A549 (cell line): ENCODE measurements at regions not wholly inside any gene's neighbourhood (a gene's known extent, or its start where the extent isn't known, plus 50 kb on each side); places are given as distances from the start of the nearest gene placed in this dataset.

Source experiments
- ATAC-seq, 2 experiments: fragments of 200-7000 bp in 1 of 2; fragments of >200 bp in 1 of 2; cut with Nextera tagmentation in 1 of 2; cut with Tn5 transposase in 1 of 2; 3 replicates each; pipeline versions ENCODE4 v1.8.0 to v1.9.1; 2018 to 2020; ENCODE audit warnings: mild to moderate bottlenecking in 1 of 2, moderate library complexity in 1 of 2
- CTCF ChIA-PET: fragments of 300-600 bp; sonication (Branson Sonifier 250); formaldehyde crosslinking; extraction: SDS; loops from one replicate; lab custom pipeline; 2021; ENCODE audit warnings: antibody characterized with exemption, inconsistent platforms; lab: Yijun Ruan, JAX
- POLR2A ChIA-PET: fragments of 350-600 bp; formaldehyde crosslinking; extraction: SDS; loops from one replicate; lab custom pipeline; 2021; ENCODE audit warnings: antibody characterized with exemption, inconsistent platforms; lab: Yijun Ruan, JAX
- DNase-seq, 2 experiments: peaks; one replicate each; pipeline versions ENCODE4 v3.0.0 to v3.0.0-alpha.2; 2011 to 2016; ENCODE audit warnings: low read depth in 1 of 2, low spot score in 1 of 2
- FAIRE-seq: peaks from 2 replicates; lab custom pipeline; 2011; peaks lifted over from hg19 to GRCh38; lab: Jason Lieb, UNC
- H3K27ac ChIP-seq, 2 experiments: fragments of >200 bp; sonication (Bioruptor Twin); formaldehyde crosslinking; 3 replicates each; pipeline ENCODE4 v1.5.1; 2016 to 2017
- H3K4me1 ChIP-seq: fragments of >200 bp; sonication (Bioruptor Twin); formaldehyde crosslinking; 3 replicates; pipeline ENCODE4 v1.6.1; 2016
- H3K4me2 ChIP-seq: fragments of >200 bp; sonication (Bioruptor Twin); formaldehyde crosslinking; 3 replicates; pipeline ENCODE4 v1.6.1; 2016
- H3K4me3 ChIP-seq: fragments of >200 bp; sonication (Bioruptor Twin); formaldehyde crosslinking; 3 replicates; pipeline ENCODE4 v1.5.1; 2016
- H3K9me3 ChIP-seq: fragments of >200 bp; sonication (Bioruptor Twin); formaldehyde crosslinking; 3 replicates; pipeline ENCODE4 v1.6.1; 2016
- ATOH8 ChIP-seq: fragments of 250-450 bp; sonication (Bioruptor Pico); IDR thresholded peaks from 2 replicates; pipeline ENCODE4 v1.5.0; 2020; ENCODE audit warnings: low read depth, mild to moderate bottlenecking, moderate library complexity
- CBX2 ChIP-seq: fragments of 200-600 bp; sonication (generic); IDR thresholded peaks from 2 replicates; pipeline ENCODE4 v1.6.1; 2016; ENCODE audit warnings: low read depth, mild to moderate bottlenecking, borderline replicate concordance
- CEBPB ChIP-seq, 2 experiments: fragments of >200 bp in 1 of 2; sonication (Bioruptor Twin) in 1 of 2; formaldehyde crosslinking in 1 of 2; IDR thresholded peaks; 2 replicates each; pipeline ENCODE4 v1.6.1; 2012 to 2016
- CHD2 ChIP-seq: fragments of 150-350 bp; IDR thresholded peaks from 2 replicates; pipeline ENCODE4 v1.6.1; 2014; ENCODE audit warnings: low read length; ENCODE audit not compliant: partially characterized antibody
- CHD4 ChIP-seq: fragments of 200-600 bp; sonication (generic); IDR thresholded peaks from 2 replicates; pipeline ENCODE4 v1.6.1; 2016; ENCODE audit warnings: antibody characterized with exemption, mild to moderate bottlenecking, borderline replicate concordance
- E2F6 ChIP-seq: IDR thresholded peaks from 2 replicates; pipeline ENCODE4 v1.6.1; 2012; ENCODE audit warnings: low read depth, borderline replicate concordance
- EP300 ChIP-seq, 2 experiments: fragments of >200 bp; sonication (Bioruptor Twin); formaldehyde crosslinking; IDR thresholded peaks; 2 replicates in 1 of 2; 3 replicates in 1 of 2; pipeline ENCODE4 v1.6.1; 2016 to 2017
- ESRRA ChIP-seq: fragments of 150-350 bp; IDR thresholded peaks from 2 replicates; pipeline ENCODE4 v1.6.1; 2014; ENCODE audit warnings: mild to moderate bottlenecking, low read length, borderline replicate concordance
- FOSB ChIP-seq: fragments of 250-450 bp; sonication (Bioruptor Pico); IDR thresholded peaks from 2 replicates; pipeline ENCODE4 v1.5.0; 2020; ENCODE audit warnings: mild to moderate bottlenecking, moderate library complexity
- FOSL2 ChIP-seq, 2 experiments: fragments of 450-650 bp in 1 of 2; fragments of >200 bp in 1 of 2; sonication (Bioruptor Twin) in 1 of 2; formaldehyde crosslinking; IDR thresholded peaks; 2 replicates each; pipeline versions ENCODE4 v1.5.0 to v1.6.1; 2016 to 2020; ENCODE audit warnings: mild to moderate bottlenecking in 1 of 2, moderate library complexity in 1 of 2
- GATA3 ChIP-seq: IDR thresholded peaks from 2 replicates; pipeline ENCODE4 v1.6.1; 2012; ENCODE audit warnings: borderline replicate concordance
- HDAC2 ChIP-seq: fragments of 200-600 bp; sonication (generic); IDR thresholded peaks from 2 replicates; pipeline ENCODE4 v1.6.1; 2016
- JUNB ChIP-seq: fragments of >200 bp; sonication (Bioruptor Twin); formaldehyde crosslinking; IDR thresholded peaks from 2 replicates; pipeline ENCODE4 v1.6.1; 2016
- KDM1A ChIP-seq: fragments of 200-600 bp; sonication (generic); IDR thresholded peaks from 2 replicates; pipeline ENCODE4 v1.6.1; 2016; ENCODE audit warnings: low read depth, mild to moderate bottlenecking
- KDM5A ChIP-seq: fragments of 200-600 bp; sonication (generic); IDR thresholded peaks from 2 replicates; pipeline ENCODE4 v1.6.1; 2016; ENCODE audit warnings: antibody characterized with exemption, mild to moderate bottlenecking
- MAFK ChIP-seq: fragments of 450-650 bp; IDR thresholded peaks from 2 replicates; pipeline ENCODE4 v1.6.1; 2014; ENCODE audit not compliant: partially characterized antibody
- MYC ChIP-seq: IDR thresholded peaks from 2 replicates; pipeline ENCODE4 v1.6.1; 2012; ENCODE audit warnings: mild to moderate bottlenecking, inconsistent platforms, low read length, improper control_type of control experiment, borderline replicate concordance
- NPAS2 ChIP-seq: fragments of 250-450 bp; sonication (Bioruptor Pico); IDR thresholded peaks from 2 replicates; pipeline ENCODE4 v1.8.0; 2022; ENCODE audit warnings: mild to moderate bottlenecking, moderate library complexity, borderline replicate concordance
- NR3C1 ChIP-seq: fragments of >200 bp; sonication (Bioruptor Twin); formaldehyde crosslinking; IDR thresholded peaks from 3 replicates; pipeline ENCODE4 v1.6.1; 2017
- RAD21 ChIP-seq, 2 experiments: fragments of >200 bp in 1 of 2; sonication (Bioruptor Twin) in 1 of 2; formaldehyde crosslinking in 1 of 2; IDR thresholded peaks in 1 of 2; conservative IDR thresholded peaks in 1 of 2; 2 replicates in 1 of 2; 3 replicates in 1 of 2; pipeline ENCODE4 v1.6.1; 2012 to 2018; ENCODE audit warnings: inconsistent platforms in 1 of 2
- RARB ChIP-seq: fragments of 250-450 bp; sonication (Bioruptor Pico); IDR thresholded peaks from 2 replicates; pipeline ENCODE4 v1.8.0; 2021; ENCODE audit warnings: mild to moderate bottlenecking, moderate library complexity
- SMC3 ChIP-seq: fragments of >200 bp; sonication (Bioruptor Twin); formaldehyde crosslinking; IDR thresholded peaks from 3 replicates; pipeline ENCODE4 v1.6.1; 2018; ENCODE audit warnings: inconsistent platforms
- SREBF2 ChIP-seq: fragments of 450-650 bp; IDR thresholded peaks from 2 replicates; pipeline ENCODE4 v1.6.1; 2014; ENCODE audit warnings: mild to moderate bottlenecking, moderate library complexity
- TFCP2L1 ChIP-seq: fragments of 250-450 bp; sonication (Bioruptor Pico); IDR thresholded peaks from 2 replicates; pipeline ENCODE4 v1.5.0; 2021; ENCODE audit warnings: mild to moderate bottlenecking
- ZC3H11A ChIP-seq: fragments of 450-650 bp; IDR thresholded peaks from 2 replicates; pipeline ENCODE4 v1.6.1; 2014; ENCODE audit warnings: antibody characterized with exemption, mild to moderate bottlenecking
- ZNF302 ChIP-seq: fragments of 250-450 bp; sonication (Bioruptor Pico); IDR thresholded peaks from 2 replicates; pipeline ENCODE4 v1.9.0; 2021; ENCODE audit warnings: inconsistent platforms, mild to moderate bottlenecking, moderate library complexity
- ZSCAN20 ChIP-seq: fragments of 250-450 bp; sonication (Bioruptor Pico); IDR thresholded peaks from 2 replicates; pipeline ENCODE4 v1.8.0; 2022; ENCODE audit warnings: mild to moderate bottlenecking, moderate library complexity
- WGBS: methylation state at CpG from one replicate; pipeline ENCODE4 v1.1.6; 2017; ENCODE audit errors: missing lambda C conversion rate; 5-methylcytosine and 5-hydroxymethylcytosine counted together
- TF ChIP-seq, protein P1 (sequence below): fragments of >200 bp; sonication (Bioruptor Twin); formaldehyde crosslinking; IDR thresholded peaks from 2 replicates; pipeline ENCODE4 v1.6.1; 2016
- TF ChIP-seq, protein P2 (sequence below): IDR thresholded peaks from 2 replicates; pipeline ENCODE4 v1.6.1; 2012

GRCh38 chr5:17388717-17389116 lies 109.3 kb upstream of the TAF11L2 start (continued):
- TF ChIP-seq E2F6 (no peak), SREBF2 (no peak)

DNA sequence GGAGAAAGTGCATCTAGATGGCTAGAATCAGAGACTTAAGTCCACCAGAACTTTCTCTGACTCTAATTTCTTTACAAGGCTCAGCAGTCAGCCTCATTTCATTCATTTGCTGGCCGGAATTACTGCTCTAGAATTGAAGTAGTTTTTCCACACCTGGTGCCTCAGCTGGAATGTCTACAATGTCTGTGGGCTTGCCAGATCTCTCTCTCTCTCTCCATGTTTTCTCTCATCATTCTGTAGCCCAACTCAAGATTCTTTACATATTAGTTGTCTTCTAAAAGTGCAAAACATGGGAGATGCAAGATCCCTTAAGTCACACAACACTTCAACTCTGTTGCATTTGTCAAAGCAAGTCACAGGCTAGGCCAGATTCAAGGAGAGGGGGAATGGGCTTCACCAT lies 103.9 kb upstream of the TAF11L2 start:
- FAIRE-seq = no peak
- no peak for DNase-seq
- CTCF ChIA-PET = interaction anchor here (2.2 kb wide), 1 partner anchor 9 kb away, joined by 7 read pairs; no protein-coding TSS in a partner anchor
- ATAC-seq = no peak
- 92% methylated on average over 1 of the region's 1 CpG for WGBS
- Histone ChIP-seq H3K4me3 (no peak overlapping the region), H3K9me3 (no peaks in the 10 kb centered on the region), H3K4me2 (no peak overlapping the region)
- POLR2A ChIA-PET = no interaction called here
- TF ChIP-seq CBX2 (no peak), HDAC2 (no peak), ZNF302 (CRISPR knock-in tag) (no peak), NPAS2 (CRISPR knock-in tag) (no peak), KDM5A (no peak), SREBF2 (no peak), NR3C1 (no peak), TFCP2L1 (CRISPR knock-in tag) (no peak), ZC3H11A (no peak), SMC3 (no peak), KDM1A (no peak), ZSCAN20 (no peak), MAFK (no peak)
- TF ChIP-seq, protein P1, sequence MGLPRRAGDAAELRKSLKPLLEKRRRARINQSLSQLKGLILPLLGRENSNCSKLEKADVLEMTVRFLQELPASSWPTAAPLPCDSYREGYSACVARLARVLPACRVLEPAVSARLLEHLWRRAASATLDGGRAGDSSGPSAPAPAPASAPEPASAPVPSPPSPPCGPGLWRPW = no peak
- TF ChIP-seq, protein P2, sequence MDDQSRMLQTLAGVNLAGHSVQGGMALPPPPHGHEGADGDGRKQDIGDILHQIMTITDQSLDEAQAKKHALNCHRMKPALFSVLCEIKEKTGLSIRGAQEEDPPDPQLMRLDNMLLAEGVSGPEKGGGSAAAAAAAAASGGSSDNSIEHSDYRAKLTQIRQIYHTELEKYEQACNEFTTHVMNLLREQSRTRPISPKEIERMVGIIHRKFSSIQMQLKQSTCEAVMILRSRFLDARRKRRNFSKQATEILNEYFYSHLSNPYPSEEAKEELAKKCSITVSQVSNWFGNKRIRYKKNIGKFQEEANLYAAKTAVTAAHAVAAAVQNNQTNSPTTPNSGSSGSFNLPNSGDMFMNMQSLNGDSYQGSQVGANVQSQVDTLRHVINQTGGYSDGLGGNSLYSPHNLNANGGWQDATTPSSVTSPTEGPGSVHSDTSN = no peak
- TF ChIP-seq, all 56 proteins: peak for 0
- Histone ChIP-seq H3K27ac (no peak overlapping the region), H3K4me1 (peaks cover 17% of the 10 kb centered on the region)

GRCh38 chr5:17395106-17395880 lies 102.7 kb upstream of the TAF11L2 start:
- 73% methylated on average over 5 of the region's 5 CpGs for WGBS
- FAIRE-seq (no peak), DNase-seq (no peak), ATAC-seq (no peak)
- TF ChIP-seq CHD2 = no peak
- H3K9me3 ChIP-seq = no peaks in the 10 kb centered on the region
- CTCF ChIA-PET = interaction anchor here (0.7 to 2.2 kb wide), 3 partner anchors 11 to 668 kb away, joined by 3 to 7 read pairs (median 3); no protein-coding TSS in a partner anchor
- no peak overlapping the region for H3K4me2 ChIP-seq
- no peak overlapping the region for H3K4me3 ChIP-seq
- H3K4me1 ChIP-seq = peaks cover 19% of the 10 kb centered on the region
- H3K27ac ChIP-seq = no peak overlapping the region
- POLR2A ChIA-PET = interaction anchor here (0.6 kb wide), 1 partner anchor 38 kb away, joined by 3 read pairs; no protein-coding TSS in a partner anchor

DNA sequence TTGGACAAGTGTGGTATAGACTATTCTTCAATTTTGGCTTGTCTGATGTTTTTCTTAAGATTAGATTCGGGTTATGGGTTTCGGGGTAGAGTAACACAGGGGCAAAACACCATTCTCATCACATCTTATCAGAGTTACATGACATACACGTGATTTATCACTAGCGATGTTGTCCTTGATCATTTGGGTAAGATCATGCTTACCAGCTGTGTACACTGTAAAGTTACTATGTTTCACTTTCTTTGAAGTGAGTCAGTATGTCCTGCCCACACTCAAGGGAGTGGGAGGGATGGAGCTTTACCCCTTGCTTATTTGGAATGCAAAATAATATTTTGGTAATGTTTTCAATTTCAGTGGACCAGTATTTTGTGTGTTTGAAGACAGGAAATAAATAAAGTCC lies 101.8 kb upstream of the TAF11L2 start:
- Histone ChIP-seq H3K27ac (no peak overlapping the region), H3K9me3 (no peaks in the 10 kb centered on the region), H3K4me2 (no peak overlapping the region), H3K4me3 (no peak overlapping the region), H3K4me1 (peaks cover 28% of the 10 kb centered on the region)
- no peak for DNase-seq
- no peak for FAIRE-seq
- ATAC-seq = no peak
- ChIA-PET CTCF (interaction anchor here (1.5 kb wide), 1 partner anchor 18 kb away, joined by 3 read pairs; no protein-coding TSS in a partner anchor), POLR2A (interaction anchor here (0.6 kb wide), 1 partner anchor 37 kb away, joined by 3 read pairs; no protein-coding TSS in a partner anchor)
- 81% methylated on average over 4 of the region's 4 CpGs for whole genome bisulfite sequencing
- TF ChIP-seq RAD21 (conservative IDR thresholded peaks at IDR 0.05 in 1 of 2, IDR thresholded peaks at IDR 0.05 in 1 of 2) (no peak), EP300 (IDR thresholded peaks at IDR 0.05) (no peak), MYC (no peak), NPAS2 (CRISPR knock-in tag) (no peak), FOSL2 (IDR thresholded peaks at IDR 0.05) (no peak), FOSL2 (CRISPR knock-in tag; IDR thresholded peaks at IDR 0.05) (no peak), FOSB (no peak), ESRRA (no peak), CHD4 (no peak), ATOH8 (CRISPR knock-in tag) (no peak), CEBPB (IDR thresholded peaks at IDR 0.05) (no peak), CHD2 (no peak), TFCP2L1 (CRISPR knock-in tag) (no peak), JUNB (no peak), RARB (CRISPR knock-in tag) (no peak), ZNF302 (CRISPR knock-in tag) (no peak), GATA3 (no peak)
